ENCODE measurements at regions not wholly inside any gene's neighbourhood (a gene's known extent, or its start where the extent isn't known, plus 50 kb on each side); places are given as distances from the start of the nearest gene placed in this dataset.

DNA sequence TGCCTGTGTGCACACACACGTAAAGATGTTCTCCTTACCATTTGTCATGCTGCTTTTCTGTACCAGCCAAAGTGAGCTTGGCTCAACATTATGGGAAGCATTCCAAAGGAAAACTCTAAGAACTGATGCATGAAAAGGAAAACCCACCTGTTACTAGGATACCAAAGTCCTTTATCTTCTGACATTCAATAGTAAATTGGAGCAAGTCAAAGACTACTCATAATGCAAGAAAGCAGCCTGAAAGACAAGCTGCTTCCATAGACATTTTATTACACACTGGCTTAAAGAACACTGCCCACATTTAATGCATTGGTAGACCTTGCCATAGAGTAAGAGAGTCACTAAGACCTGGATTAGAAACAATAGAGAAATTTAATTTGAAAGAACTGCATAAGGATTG is 159.0 kb downstream of the LRIG3 start:
- no peak for DNase-seq (ENCODE audit: extremely low spot score)
- Histone ChIP-seq H3K4me3 (ENCODE audit: low read depth, low read length) (no peak overlapping the region), H3K36me3 (ENCODE audit: insufficient read depth) (no peaks in the 10 kb centered on the region), H3K4me1 (ENCODE audit: insufficient read depth) (no peaks in the 10 kb centered on the region), H3K27ac (ENCODE audit: low read depth) (no peak overlapping the region)
- WGBS: 96% methylated on average over 1 of the region's 1 CpG

GRCh38 chr12:58764100-58764953 is 156.0 kb downstream of the LRIG3 start:
- 52% methylated on average over 6 of the region's 6 CpGs for WGBS
- DNase-seq (ENCODE audit: extremely low spot score): no peak
- no peaks in the 10 kb centered on the region for H3K36me3 ChIP-seq (ENCODE audit: insufficient read depth)
- no peak overlapping the region for H3K4me3 ChIP-seq (ENCODE audit: low read depth, low read length)
- no peak overlapping the region for H3K27ac ChIP-seq (ENCODE audit: low read depth)
- no peaks in the 10 kb centered on the region for H3K4me1 ChIP-seq (ENCODE audit: insufficient read depth)

DNA sequence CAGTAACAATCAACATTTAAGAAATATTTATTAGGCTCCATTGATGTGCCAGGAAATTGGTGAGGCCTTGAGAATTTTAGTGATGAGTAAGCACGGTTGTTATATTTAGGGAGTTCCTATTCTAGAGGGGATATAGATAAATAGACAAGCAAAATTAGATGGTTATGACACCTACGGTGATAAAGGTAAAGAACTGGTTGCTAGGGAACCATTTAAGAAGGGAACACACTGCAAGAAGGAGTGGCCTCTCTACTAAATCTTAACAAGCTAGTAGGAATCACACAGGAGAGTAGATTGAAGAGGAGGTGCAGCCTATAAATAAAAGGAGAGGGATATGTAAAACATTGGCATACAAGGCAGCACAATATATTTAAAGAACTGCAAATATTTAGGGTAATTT is 155.2 kb downstream of the LRIG3 start:
- Histone ChIP-seq H3K27ac (ENCODE audit: low read depth) (no peak overlapping the region), H3K4me1 (ENCODE audit: insufficient read depth) (no peaks in the 10 kb centered on the region), H3K4me3 (ENCODE audit: low read depth, low read length) (no peak overlapping the region), H3K36me3 (ENCODE audit: insufficient read depth) (no peaks in the 10 kb centered on the region)
- 21% methylated on average over 2 of the region's 2 CpGs for WGBS
- DNase-seq (ENCODE audit: extremely low spot score): no peak

GRCh38 chr12:58765653-58766512 is 154.4 kb downstream of the LRIG3 start:
- no peak for DNase-seq (ENCODE audit: extremely low spot score)
- no peaks in the 10 kb centered on the region for H3K4me1 ChIP-seq (ENCODE audit: insufficient read depth)
- WGBS: 47% methylated on average over 4 of the region's 4 CpGs
- H3K27ac ChIP-seq (ENCODE audit: low read depth): no peak overlapping the region
- no peaks in the 10 kb centered on the region for H3K36me3 ChIP-seq (ENCODE audit: insufficient read depth)
- H3K4me3 ChIP-seq (ENCODE audit: low read depth, low read length): no peak overlapping the region

DNA sequence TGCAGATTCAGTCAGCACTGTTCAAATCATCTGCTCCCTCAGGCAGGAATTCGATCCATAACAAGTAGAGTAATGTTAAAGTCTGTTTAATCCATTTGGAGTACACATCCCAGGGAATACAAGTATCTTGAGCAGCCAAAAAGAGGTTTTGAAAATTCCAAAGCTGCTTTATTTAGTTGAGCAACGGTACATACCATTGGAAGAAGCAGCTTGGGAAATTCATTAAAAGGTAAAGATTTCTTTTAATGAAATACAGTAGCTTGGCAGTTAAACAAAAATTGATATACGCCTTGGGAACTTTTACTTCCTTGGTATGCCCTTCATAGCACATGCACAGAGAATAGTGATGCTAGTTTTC is 153.8 kb downstream of the LRIG3 start:
- no peak overlapping the region for H3K27ac ChIP-seq (ENCODE audit: low read depth)
- no peaks in the 10 kb centered on the region for H3K36me3 ChIP-seq (ENCODE audit: insufficient read depth)
- WGBS: 54% methylated on average over 3 of the region's 3 CpGs
- H3K4me3 ChIP-seq (ENCODE audit: low read depth, low read length): no peak overlapping the region
- no peaks in the 10 kb centered on the region for H3K4me1 ChIP-seq (ENCODE audit: insufficient read depth)
- no peak for DNase-seq (ENCODE audit: extremely low spot score)

DNA sequence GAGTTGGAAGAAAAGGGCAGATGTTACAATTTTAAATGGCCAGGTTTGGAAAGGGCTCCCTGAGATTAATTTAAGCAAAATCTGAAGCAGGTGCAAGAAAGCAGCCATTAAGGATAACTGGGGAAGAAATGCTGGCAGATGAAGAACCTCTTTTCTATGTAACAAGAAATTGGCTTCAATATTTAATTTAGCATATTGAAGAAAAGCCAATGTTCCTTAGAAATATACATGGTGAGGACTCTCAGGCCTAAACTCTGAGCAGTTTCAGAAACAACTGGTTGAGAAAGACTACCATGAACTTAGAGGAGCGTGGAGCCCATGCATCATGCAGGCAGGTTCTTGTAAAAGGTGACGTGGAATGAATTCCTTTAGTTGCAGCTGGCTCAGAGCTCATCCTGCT is 152.8 kb downstream of the LRIG3 start:
- no peak overlapping the region for H3K4me3 ChIP-seq (ENCODE audit: low read depth, low read length)
- H3K4me1 ChIP-seq (ENCODE audit: insufficient read depth): no peaks in the 10 kb centered on the region
- H3K27ac ChIP-seq (ENCODE audit: low read depth): no peak overlapping the region
- DNase-seq (ENCODE audit: extremely low spot score): no peak
- H3K36me3 ChIP-seq (ENCODE audit: insufficient read depth): no peaks in the 10 kb centered on the region
- WGBS: 55% methylated on average over 2 of the region's 2 CpGs

DNA sequence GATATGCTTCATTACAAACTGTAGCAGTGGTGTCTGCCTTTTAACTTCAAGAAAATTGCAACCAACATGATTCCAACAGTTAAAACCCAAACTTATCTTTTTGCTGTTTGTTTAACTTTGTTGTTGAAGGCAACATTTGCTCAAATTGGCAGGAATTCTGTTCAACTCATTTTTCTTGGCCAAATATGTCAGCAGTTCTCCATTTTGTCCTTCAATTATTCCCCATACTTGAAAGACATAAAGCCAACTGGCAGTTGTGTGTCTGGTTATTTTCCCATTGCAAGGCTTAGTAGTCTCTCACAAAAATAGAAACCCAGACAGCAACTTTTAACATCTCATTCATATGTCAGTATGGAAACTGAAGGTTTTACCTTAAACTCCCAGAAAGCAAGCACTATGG is 146.3 kb downstream of the LRIG3 start:
- DNase-seq (ENCODE audit: extremely low spot score): no peak

DNA sequence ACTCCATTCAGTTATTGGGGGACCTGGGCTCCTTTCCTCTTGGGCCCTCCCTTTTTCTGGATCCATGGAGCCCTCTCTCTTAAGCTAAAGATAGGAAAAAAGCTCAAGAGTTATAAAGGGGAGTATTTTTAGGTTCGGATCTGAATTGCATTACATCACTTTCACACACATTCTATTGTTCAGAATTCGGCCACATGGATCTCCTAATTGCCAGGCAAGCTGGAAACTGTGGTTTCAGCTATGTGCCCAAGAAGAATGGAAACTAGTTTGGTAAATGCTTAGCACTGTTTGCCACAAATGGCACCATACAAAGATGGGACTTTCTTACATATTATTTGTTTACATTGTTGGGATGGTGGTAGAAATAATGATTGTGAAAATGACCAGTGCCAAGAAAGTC is 145.6 kb downstream of the LRIG3 start:
- no peak for DNase-seq (ENCODE audit: extremely low spot score)
- Histone ChIP-seq H3K27ac (ENCODE audit: low read depth) (no peak overlapping the region), H3K36me3 (ENCODE audit: insufficient read depth) (no peaks in the 10 kb centered on the region), H3K4me3 (ENCODE audit: low read depth, low read length) (no peak overlapping the region), H3K4me1 (ENCODE audit: insufficient read depth) (no peaks in the 10 kb centered on the region)
- WGBS: 83% methylated on average over 2 of the region's 2 CpGs

More for the DNA sequence above, 146.3 kb downstream of the LRIG3 start:
- H3K27ac ChIP-seq (ENCODE audit: low read depth): no peak overlapping the region
- H3K4me1 ChIP-seq (ENCODE audit: insufficient read depth): no peaks in the 10 kb centered on the region
- H3K4me3 ChIP-seq (ENCODE audit: low read depth, low read length): no peak overlapping the region
- no peaks in the 10 kb centered on the region for H3K36me3 ChIP-seq (ENCODE audit: insufficient read depth)

- DNase-seq (ENCODE audit: extremely low spot score): no peak
- Histone ChIP-seq H3K27ac (ENCODE audit: low read depth) (no peak overlapping the region), H3K36me3 (ENCODE audit: insufficient read depth) (no peaks in the 10 kb centered on the region), H3K4me3 (ENCODE audit: low read depth, low read length) (no peak overlapping the region), H3K4me1 (ENCODE audit: insufficient read depth) (no peaks in the 10 kb centered on the region)
- 69% methylated on average over 1 of the region's 1 CpG for WGBS
Measured at GRCh38 chr12:58775396-58775795, 144.9 kb downstream of the LRIG3 start.

GRCh38 chr12:58776144-58776543 is 144.2 kb downstream of the LRIG3 start:
- no peaks in the 10 kb centered on the region for H3K36me3 ChIP-seq (ENCODE audit: insufficient read depth)
- H3K27ac ChIP-seq (ENCODE audit: low read depth): no peak overlapping the region
- DNase-seq (ENCODE audit: extremely low spot score): no peak
- no peak overlapping the region for H3K4me3 ChIP-seq (ENCODE audit: low read depth, low read length)
- H3K4me1 ChIP-seq (ENCODE audit: insufficient read depth): no peaks in the 10 kb centered on the region

DNA sequence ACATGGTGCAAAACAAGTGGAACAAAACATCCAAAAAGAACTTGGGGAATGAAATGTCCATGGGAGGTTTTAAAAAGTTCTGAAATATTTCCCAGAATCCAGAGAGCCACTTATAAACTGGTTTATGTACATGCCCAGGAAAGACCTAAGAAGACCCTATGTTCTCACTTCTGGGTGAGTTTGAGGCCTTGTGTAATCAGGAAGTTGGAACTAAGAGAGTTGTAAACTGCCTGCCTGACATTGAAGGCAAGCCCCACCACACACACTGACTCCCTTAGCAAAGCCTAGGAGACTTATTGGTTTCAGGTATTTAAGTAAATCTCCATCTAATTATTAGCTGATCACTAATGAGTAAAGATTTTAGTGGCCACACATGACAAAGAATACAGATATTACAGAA is 142.5 kb downstream of the LRIG3 start:
- Histone ChIP-seq H3K36me3 (ENCODE audit: insufficient read depth) (no peaks in the 10 kb centered on the region), H3K27ac (ENCODE audit: low read depth) (no peak overlapping the region), H3K4me1 (ENCODE audit: insufficient read depth) (no peaks in the 10 kb centered on the region), H3K4me3 (ENCODE audit: low read depth, low read length) (no peak overlapping the region)
- DNase-seq (ENCODE audit: extremely low spot score): no peak

DNA sequence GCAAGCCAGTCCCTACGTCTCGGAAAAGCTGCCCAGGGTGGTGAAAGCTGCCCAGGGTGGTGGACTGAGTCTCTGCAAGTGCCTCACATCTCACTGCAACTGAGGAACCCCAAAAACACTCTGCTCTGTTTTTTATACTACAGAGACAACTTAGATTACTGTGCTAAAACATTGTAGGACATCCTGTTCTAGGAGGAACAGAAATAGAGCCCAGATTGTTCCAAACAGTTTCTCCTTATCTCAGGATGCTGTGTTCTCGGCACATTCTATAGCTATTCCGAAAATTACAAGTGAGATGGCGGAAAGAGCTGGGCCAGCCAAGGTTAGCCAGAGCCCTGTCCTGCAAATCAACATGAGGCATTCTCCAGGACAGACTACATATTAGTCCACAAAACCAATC is 138.7 kb downstream of the LRIG3 start:
- WGBS: 88% methylated on average over 5 of the region's 5 CpGs
- Histone ChIP-seq H3K36me3 (ENCODE audit: insufficient read depth) (no peaks in the 10 kb centered on the region), H3K27ac (ENCODE audit: low read depth) (no peak overlapping the region), H3K4me3 (ENCODE audit: low read depth, low read length) (no peak overlapping the region), H3K4me1 (ENCODE audit: insufficient read depth) (no peaks in the 10 kb centered on the region)
- DNase-seq (ENCODE audit: extremely low spot score): no peak

GRCh38 chr12:58787021-58787760 is 133.1 kb downstream of the LRIG3 start:
- H3K36me3 ChIP-seq (ENCODE audit: insufficient read depth): no peaks in the 10 kb centered on the region
- DNase-seq (ENCODE audit: extremely low spot score): no peak
- WGBS: 72% methylated on average over 4 of the region's 4 CpGs

GRCh38 chr12:58794859-58795258 is 125.4 kb downstream of the LRIG3 start:
- no peak overlapping the region for H3K4me3 ChIP-seq (ENCODE audit: low read depth, low read length)
- WGBS: 95% methylated on average over 6 of the region's 6 CpGs
- H3K27ac ChIP-seq (ENCODE audit: low read depth): no peak overlapping the region
- no peak for DNase-seq (ENCODE audit: extremely low spot score)
- no peaks in the 10 kb centered on the region for H3K4me1 ChIP-seq (ENCODE audit: insufficient read depth)
- no peaks in the 10 kb centered on the region for H3K36me3 ChIP-seq (ENCODE audit: insufficient read depth)

More at GRCh38 chr12:58787021-58787760, 133.1 kb downstream of the LRIG3 start:
- no peaks in the 10 kb centered on the region for H3K4me1 ChIP-seq (ENCODE audit: insufficient read depth)
- H3K27ac ChIP-seq (ENCODE audit: low read depth): no peak overlapping the region
- H3K4me3 ChIP-seq (ENCODE audit: low read depth, low read length): no peak overlapping the region

Data from urinary bladder (tissue), 3 donors.